SH-SY5Y (cell line): ENCODE measurements at regions not wholly inside any gene's neighbourhood (a gene's known extent, or its start where the extent isn't known, plus 50 kb on each side); places are given as distances from the start of the nearest gene placed in this dataset.

ENCODE experiments used
- GATA2 ChIP-seq: IDR thresholded peaks from 2 replicates; pipeline ENCODE4 v1.6.1; 2011; ENCODE audit warnings: mild to moderate bottlenecking, low read depth, low read length
- GATA3 ChIP-seq: IDR thresholded peaks from 2 replicates; pipeline ENCODE4 v1.6.1; 2011; ENCODE audit warnings: low read depth, mild to moderate bottlenecking, low read length, moderate library complexity

- TF ChIP-seq GATA3 (no peak), GATA2 (no peak)
Measured at GRCh38 chr10:90089719-90090118, 388.3 kb downstream of the KIF20B start.

- no peak for TF ChIP-seq GATA3
- TF ChIP-seq GATA2 = no peak
Measured at GRCh38 chr10:90096196-90096595, 394.8 kb downstream of the KIF20B start.

GRCh38 chr10:90111671-90112070 is 410.3 kb downstream of the KIF20B start:
- TF ChIP-seq GATA3 (no peak), GATA2 (no peak)

GRCh38 chr10:90112681-90113080 is 411.3 kb downstream of the KIF20B start:
- TF ChIP-seq GATA2 = no peak
- TF ChIP-seq GATA3 = no peak

- no peak for TF ChIP-seq GATA2
- TF ChIP-seq GATA3 = no peak
Measured at GRCh38 chr10:90125456-90126255, 424.3 kb downstream of the KIF20B start.

GRCh38 chr10:90126256-90126595 is 424.8 kb downstream of the KIF20B start:
- TF ChIP-seq GATA3 (no peak), GATA2 (no peak)

- no peak for TF ChIP-seq GATA3
- TF ChIP-seq GATA2 = no peak
Measured at GRCh38 chr10:90130321-90131086, 429.1 kb downstream of the KIF20B start.

GRCh38 chr10:90133606-90134005 is 432.2 kb downstream of the KIF20B start:
- TF ChIP-seq GATA3 = no peak
- no peak for TF ChIP-seq GATA2

- TF ChIP-seq GATA3 = no peak
- TF ChIP-seq GATA2 = no peak
Measured at GRCh38 chr10:90136731-90137316, 435.4 kb downstream of the KIF20B start.

GRCh38 chr10:90138844-90139243 is 437.5 kb downstream of the KIF20B start:
- TF ChIP-seq GATA2 = no peak
- TF ChIP-seq GATA3 = no peak

- no peak for TF ChIP-seq GATA3
- no peak for TF ChIP-seq GATA2
Measured at GRCh38 chr10:90141791-90142190, 440.4 kb downstream of the KIF20B start.

- no peak for TF ChIP-seq GATA2
- no peak for TF ChIP-seq GATA3
Measured at GRCh38 chr10:90143937-90144336, 442.5 kb downstream of the KIF20B start.

GRCh38 chr10:90148116-90148855 is 446.9 kb downstream of the KIF20B start:
- TF ChIP-seq GATA3 (no peak), GATA2 (no peak)

GRCh38 chr10:90149563-90149962 is 448.2 kb downstream of the KIF20B start:
- TF ChIP-seq GATA3 (no peak), GATA2 (no peak)
